Transverse colon (tissue), 4 donors: ENCODE measurements at regions not wholly inside any gene's neighbourhood (a gene's known extent, or its start where the extent isn't known, plus 50 kb on each side); places are given as distances from the start of the nearest gene placed in this dataset.

Experiments used
- DNase-seq: peaks from one replicate; pipeline ENCODE4 v3.0.0-alpha.2; 2019
- H3K27ac ChIP-seq, 4 donors: fragments of 200-600 bp; sonication (generic); 2 replicates each; pipeline ENCODE4 v1.5.1; 2016 to 2018; ENCODE audit warnings: inconsistent platforms in 4 of 4
- H3K27me3 ChIP-seq: fragments of 200-600 bp; sonication (generic); 2 replicates; pipeline ENCODE4 v1.5.1; 2017; ENCODE audit warnings: inconsistent platforms
- H3K36me3 ChIP-seq, 4 donors: fragments of 200-600 bp; sonication (generic); 2 replicates each; pipeline ENCODE4 v1.5.1; 2017 to 2019; ENCODE audit warnings: inconsistent platforms in 4 of 4
- H3K4me1 ChIP-seq, 4 donors: fragments of 200-600 bp; sonication (generic); 2 replicates each; pipeline ENCODE4 v1.5.1; 2017 to 2020; ENCODE audit warnings: inconsistent platforms in 4 of 4
- H3K4me3 ChIP-seq, 4 donors: fragments of 200-600 bp; sonication (generic); 1 replicate in 1 of 4; 2 replicates in 3 of 4; pipeline versions ENCODE4 v1.5.1 to v1.6.1; 2017 to 2019; ENCODE audit warnings: inconsistent platforms in 4 of 4
- H3K9me3 ChIP-seq, 2 donors: fragments of 200-600 bp; sonication (generic); 2 replicates each; pipeline ENCODE4 v1.5.1; 2017 to 2019; ENCODE audit warnings: inconsistent platforms in 2 of 2
- CTCF ChIP-seq, 5 experiments: fragments of 200-600 bp in 3 of 5; fragments of 450-650 bp in 2 of 5; sonication (generic) in 3 of 5; IDR thresholded peaks; 1 replicate in 2 of 5; 2 replicates in 3 of 5; pipeline ENCODE4 v1.5.1; 2016 to 2017; ENCODE audit warnings: antibody characterized with exemption in 5 of 5, inconsistent platforms in 3 of 5, mild to moderate bottlenecking in 2 of 5, moderate library complexity in 1 of 5
- EP300 ChIP-seq: sonication (generic); formaldehyde crosslinking; IDR thresholded peaks from one replicate; pipeline ENCODE4 v1.6.1; 2017; ENCODE audit warnings: antibody characterized with exemption, low read depth
- POLR2A ChIP-seq: fragments of 450-650 bp; IDR thresholded peaks from one replicate; pipeline ENCODE4 v1.6.1; 2016; ENCODE audit warnings: antibody characterized with exemption, mild to moderate bottlenecking, moderate library complexity
- POLR2AphosphoS5 ChIP-seq, 3 donors: sonication (generic); formaldehyde crosslinking; IDR thresholded peaks; one replicate each; pipeline ENCODE4 v1.6.1; 2016; ENCODE audit warnings: antibody characterized with exemption in 3 of 3
- WGBS, 2 donors: methylation state at CpG; one replicate each; pipeline ENCODE4 v1.1.5; 2018; ENCODE audit warnings: low coverage in 1 of 2; 5-methylcytosine and 5-hydroxymethylcytosine counted together
- in situ Hi-C, 4 donors: fragments of 200-750 bp; cut with MboI; loops; one replicate each; pipeline versions ENCODE4 v1.15.0 to v1.15.1; 2017; ENCODE audit warnings: low sequenced_read_pairs in 3 of 4, low pct_ligation_motif_present in 1 of 4, low pct_unique_long_range_greater_than_20kb in 1 of 4
- intact Hi-C: fragments of 100-400 bp; cut with DNase I; formaldehyde crosslinking; loops from one replicate; pipeline ENCODE4 v1.15.1; 2023; ENCODE audit warnings: low total_unique reads

GRCh38 chrX:131729295-131729694, 185.4 kb downstream of the OR13H1 start:
- Histone ChIP-seq H3K4me3 (peak overlapping the region in 2 of 4 donors; percentile 30 to 36), H3K27me3 (no peaks in the 10 kb centered on the region), H3K27ac (peak overlapping the region in 2 of 4 donors; percentile 76 to 89), H3K36me3 (no peaks in the 10 kb centered on the region), H3K4me1 (no peaks in the 10 kb centered on the region), H3K9me3 (no peaks in the 10 kb centered on the region)
- peak; percentile 89 for DNase-seq
- in situ Hi-C loops (no loop called here), intact Hi-C loops (loop anchor here (2.0 kb wide), 1 partner anchor 18 kb away; no protein-coding TSS in a partner anchor)
- WGBS, 2 donors: 44 to 95% methylated on average over 8 to 15 of the region's 15 CpGs
- TF ChIP-seq CTCF (IDR thresholded peaks at IDR 0.05) (peak in 1 of 5 experiments; percentile 19), EP300 (no peak)

- 69 to 100% methylated on average over 4 to 9 of the region's 9 CpGs for WGBS, 2 donors
- peak; percentile 85 for DNase-seq
- Histone ChIP-seq H3K27ac (peak overlapping the region in 2 of 4 donors; percentile 11 to 37), H3K4me3 (peak overlapping the region in 1 of 4 donors; percentile 4), H3K36me3 (no peaks in the 10 kb centered on the region), H3K27me3 (no peaks in the 10 kb centered on the region), H3K9me3 (no peaks in the 10 kb centered on the region), H3K4me1 (no peaks in the 10 kb centered on the region)
- TF ChIP-seq POLR2AphosphoS5 (IDR thresholded peaks at IDR 0.05): peak in 1 of 3 donors; percentile 8
- TF ChIP-seq EP300: no peak
- TF ChIP-seq CTCF (IDR thresholded peaks at IDR 0.05): peak in 1 of 5 experiments; percentile 28
- in situ Hi-C loops (no loop called here), intact Hi-C loops (no loop called here)
Observed at GRCh38 chrX:131734621-131735020, 190.7 kb downstream of the OR13H1 start.

- H3K36me3 ChIP-seq: no peaks in the 10 kb centered on the region
- no peaks in the 10 kb centered on the region for H3K9me3 ChIP-seq
- no peaks in the 10 kb centered on the region for H3K4me1 ChIP-seq
- H3K4me3 ChIP-seq: peak overlapping the region in 1 of 4 donors; percentile 4
- peak overlapping the region in 2 of 4 donors; percentile 11 to 37 for H3K27ac ChIP-seq
- TF ChIP-seq EP300 (no peak), CTCF (IDR thresholded peaks at IDR 0.05) (no peak), POLR2AphosphoS5 (IDR thresholded peaks at IDR 0.05) (no peak), POLR2A (no peak)
- no peak for DNase-seq
- intact Hi-C loops: no loop called here
- in situ Hi-C loops: no loop called here
- 61% methylated on average over 3 of the region's 3 CpGs; no CpG with 5 or more reads in 1 of the 2 donors for WGBS, 2 donors
- no peaks in the 10 kb centered on the region for H3K27me3 ChIP-seq
Observed at GRCh38 chrX:131735127-131735526, 191.3 kb downstream of the OR13H1 start.

- Histone ChIP-seq H3K9me3 (no peaks in the 10 kb centered on the region), H3K36me3 (no peaks in the 10 kb centered on the region), H3K4me1 (no peaks in the 10 kb centered on the region), H3K27ac (no peak overlapping the region), H3K27me3 (no peaks in the 10 kb centered on the region), H3K4me3 (no peak overlapping the region)
- in situ Hi-C loops (no loop called here), intact Hi-C loops (no loop called here)
- no peak for DNase-seq
- TF ChIP-seq EP300 (no peak), CTCF (IDR thresholded peaks at IDR 0.05) (no peak), POLR2A (no peak), POLR2AphosphoS5 (IDR thresholded peaks at IDR 0.05) (no peak)
- 63% methylated on average over 2 of the region's 2 CpGs; no CpG with 5 or more reads in 1 of the 2 donors for WGBS, 2 donors
Observed at GRCh38 chrX:131739823-131740222, 195.9 kb downstream of the OR13H1 start.
